GM12891 (cell line): ENCODE measurements at regions not wholly inside any gene's neighbourhood (a gene's known extent, or its start where the extent isn't known, plus 50 kb on each side); places are given as distances from the start of the nearest gene placed in this dataset.

Experiments
- DNase-seq: peaks from one replicate; pipeline ENCODE4 v3.0.0; 2011; ENCODE audit warnings: low spot score; ENCODE audit not compliant: insufficient read length
- FAIRE-seq: peaks from 2 replicates; lab custom pipeline; 2011; peaks lifted over from hg19 to GRCh38; lab: Jason Lieb, UNC
- PAX5 ChIP-seq: IDR thresholded peaks from 2 replicates; pipeline ENCODE4 v1.6.1; 2011; ENCODE audit warnings: low read length, moderate library complexity, mild to moderate bottlenecking; ENCODE audit not compliant: insufficient read depth, severe bottlenecking
- POLR2A ChIP-seq: IDR thresholded peaks from 2 replicates; pipeline ENCODE4 v1.6.1; 2011; ENCODE audit warnings: low read depth, low read length, control low read depth
- POLR2AphosphoS5 ChIP-seq: IDR thresholded peaks from 2 replicates; pipeline ENCODE4 v1.6.1; 2011; ENCODE audit warnings: low read depth, low read length, control low read depth
- POU2F2 ChIP-seq: IDR thresholded peaks from 2 replicates; pipeline ENCODE4 v1.6.1; 2011; ENCODE audit warnings: low read depth, mild to moderate bottlenecking, control low read depth, low read length, moderate library complexity
- SPI1 ChIP-seq: IDR thresholded peaks from 2 replicates; pipeline ENCODE4 v1.6.1; 2011; ENCODE audit warnings: low read depth, low read length, control low read depth
- TAF1 ChIP-seq: IDR thresholded peaks from 2 replicates; pipeline ENCODE4 v1.6.1; 2011; ENCODE audit warnings: low read depth, low read length, control low read depth

DNA sequence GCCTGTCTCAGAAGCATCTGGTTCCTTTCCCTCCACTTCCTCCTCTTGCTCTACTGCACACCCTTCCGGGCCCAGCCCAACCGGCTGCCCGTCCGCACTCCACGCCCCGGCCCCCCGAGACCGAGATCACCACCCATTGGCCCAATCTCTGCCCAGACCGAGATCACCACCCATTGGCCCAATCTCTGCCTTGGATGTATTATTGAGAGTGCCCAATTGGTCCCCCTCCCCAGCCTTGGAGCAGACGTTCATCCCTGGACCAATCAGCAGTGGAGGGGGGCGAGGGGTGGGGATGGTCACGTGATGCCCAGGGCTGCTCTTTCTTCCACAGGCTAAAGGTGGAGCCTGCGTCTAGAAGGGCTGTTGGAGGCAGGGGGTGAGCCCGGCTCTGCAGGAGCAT lies 75.6 kb upstream of the TMEM132C start:
- FAIRE-seq (no peak), DNase-seq (no peak)
- TF ChIP-seq POLR2AphosphoS5 = no peak

DNA sequence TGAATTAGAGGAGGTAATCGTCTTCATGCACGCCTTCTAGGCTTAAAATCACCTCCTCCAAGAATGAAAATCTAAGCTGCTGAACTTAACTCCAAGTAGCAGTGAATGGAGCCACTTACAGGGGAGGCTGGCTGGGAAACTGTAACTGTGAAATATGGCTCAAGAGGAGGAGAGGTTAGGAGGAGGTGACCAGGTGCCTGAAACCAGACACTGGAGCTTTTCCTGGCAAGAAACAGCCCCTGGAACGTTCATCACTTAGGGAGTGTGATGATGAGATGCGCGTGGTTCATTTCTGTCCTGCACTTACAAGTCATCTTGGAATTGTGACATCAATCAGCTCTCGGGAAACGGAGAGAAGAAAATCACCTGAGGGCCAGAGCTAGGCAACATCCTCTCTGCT lies 62.3 kb upstream of the TMEM132C start:
- no peak for FAIRE-seq
- no peak for TF ChIP-seq TAF1
- no peak for TF ChIP-seq POU2F2
- TF ChIP-seq POLR2A = no peak
- TF ChIP-seq POLR2AphosphoS5 = no peak
- TF ChIP-seq PAX5 = no peak
- TF ChIP-seq SPI1 = no peak
- DNase-seq = no peak

- no peak for DNase-seq
- FAIRE-seq = peak; percentile 69
- no peak for TF ChIP-seq POU2F2
- no peak for TF ChIP-seq POLR2AphosphoS5
- no peak for TF ChIP-seq POLR2A
- no peak for TF ChIP-seq SPI1
- no peak for TF ChIP-seq TAF1
- no peak for TF ChIP-seq PAX5
Observed at GRCh38 chr12:128205145-128205544, 61.8 kb upstream of the TMEM132C start.

GRCh38 chr12:128205758-128206157 lies 61.2 kb upstream of the TMEM132C start:
- TF ChIP-seq POLR2AphosphoS5 = no peak
- TF ChIP-seq POLR2A = no peak
- no peak for TF ChIP-seq TAF1
- TF ChIP-seq PAX5 = no peak
- TF ChIP-seq POU2F2 = no peak
- TF ChIP-seq SPI1 = no peak
- no peak for FAIRE-seq
- DNase-seq = no peak
